GM18907 (cell line): ENCODE measurements at regions not wholly inside any gene's neighbourhood (a gene's known extent, or its start where the extent isn't known, plus 50 kb on each side); places are given as distances from the start of the nearest gene placed in this dataset.
"Not testable (repeated sequence)": the region's sequence is repeated elsewhere in the genome, so short reads cannot be mapped to it uniquely, and the experiment has no call there.

Experiments used
- ATAC-seq: cut with Tn5 transposase; IDR thresholded peaks from one replicate; pipeline ENCODE4 v1.9.1; 2021; ENCODE audit warnings: mild to moderate bottlenecking, moderate library complexity; ENCODE audit not compliant: unreplicated experiment

GRCh38 chr1:60866226-60866900 lies 216.0 kb upstream of the NFIA start:
- no peak for ATAC-seq

- no peak for ATAC-seq
Measured at GRCh38 chr1:60865166-60865565, 217.2 kb upstream of the NFIA start.

GRCh38 chr1:60864722-60865121 lies 217.6 kb upstream of the NFIA start:
- ATAC-seq: no peak

DNA sequence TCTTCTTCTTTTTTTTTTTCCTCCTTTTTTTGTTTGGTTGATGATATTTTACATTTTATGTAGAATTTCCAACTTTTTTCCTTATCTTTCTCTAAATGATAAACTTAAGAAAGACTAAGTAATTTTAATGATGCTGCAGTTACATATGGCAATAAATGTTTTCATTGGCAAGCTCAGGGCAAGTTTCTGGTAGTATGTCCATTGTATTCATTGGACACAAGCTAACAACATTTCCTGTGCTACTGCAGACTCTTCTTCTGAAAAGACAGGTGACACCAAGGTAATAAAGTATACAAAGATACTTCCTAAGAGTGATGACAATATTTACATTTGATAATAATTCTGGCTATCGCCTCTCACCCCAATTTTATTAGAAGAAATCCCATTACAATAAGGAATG lies 219.2 kb upstream of the NFIA start:
- ATAC-seq: no peak

DNA sequence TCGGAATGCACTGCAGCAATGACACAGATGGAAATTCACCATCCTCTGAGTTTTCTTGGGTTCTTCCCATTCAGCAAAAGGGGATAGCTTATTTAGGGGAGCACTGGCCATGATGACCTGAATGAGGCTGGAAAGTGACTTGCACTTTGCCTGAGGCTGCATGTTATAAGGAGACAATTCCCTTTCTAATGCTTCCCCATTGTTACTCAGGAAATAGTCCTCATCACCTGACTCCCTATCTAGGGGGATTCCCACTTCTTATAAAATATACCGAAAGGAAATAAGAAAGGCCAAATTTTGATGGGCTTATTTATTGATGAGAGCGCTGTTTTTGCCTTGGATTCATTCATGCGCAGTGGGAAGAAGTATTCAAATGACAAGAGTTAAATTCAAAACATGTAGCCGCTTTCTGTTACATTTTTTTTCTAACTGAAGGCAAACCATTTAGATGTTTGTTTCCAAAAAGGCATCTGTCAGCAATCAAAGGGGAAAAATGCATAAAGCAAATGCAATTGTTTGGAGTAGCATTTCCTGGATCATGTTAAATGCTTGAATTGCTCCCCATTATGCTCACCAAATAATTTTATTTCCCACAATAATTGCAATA lies 220.3 kb upstream of the NFIA start:
- no peak for ATAC-seq

DNA sequence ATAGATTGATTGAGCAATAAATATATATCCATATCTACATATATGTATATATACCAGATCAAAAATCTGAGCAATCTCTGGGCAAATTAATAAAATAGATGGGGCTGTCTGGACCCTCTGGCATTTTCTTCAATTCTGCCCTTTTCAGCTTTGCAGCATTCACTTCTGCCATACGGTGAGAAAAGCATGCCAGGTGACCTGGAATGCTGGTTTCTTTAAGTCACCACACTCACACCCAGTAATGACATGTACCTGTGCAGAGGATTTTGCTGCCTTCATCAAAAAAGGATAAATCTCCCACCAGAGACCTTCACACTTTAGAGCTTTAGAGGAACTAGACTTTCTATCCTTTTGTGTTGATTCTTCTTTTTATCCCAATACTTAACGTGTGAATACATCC lies 223.2 kb upstream of the NFIA start:
- no peak for ATAC-seq

- no peak for ATAC-seq
Measured at GRCh38 chr1:60857851-60858250, 224.5 kb upstream of the NFIA start.

DNA sequence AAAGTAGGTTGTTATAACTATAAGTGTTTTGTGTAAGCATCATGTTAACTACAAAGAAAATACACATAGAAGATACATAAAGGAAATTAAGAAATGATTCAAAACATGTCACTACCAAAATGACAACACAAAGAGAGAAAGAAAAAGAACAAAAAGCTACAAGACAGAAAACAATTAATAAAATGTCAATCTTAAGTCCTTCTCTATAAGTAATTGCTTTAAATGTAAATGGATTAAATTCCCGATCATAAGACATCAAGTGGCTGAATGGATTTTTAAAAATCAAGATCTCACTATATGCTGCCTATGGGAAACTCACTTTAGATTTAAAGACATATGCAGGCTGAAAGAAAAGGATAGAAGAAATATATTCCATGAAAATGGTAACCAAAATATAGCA lies 232.3 kb upstream of the NFIA start:
- no peak for ATAC-seq

GRCh38 chr1:60849401-60849800 lies 233.0 kb upstream of the NFIA start:
- no peak for ATAC-seq

DNA sequence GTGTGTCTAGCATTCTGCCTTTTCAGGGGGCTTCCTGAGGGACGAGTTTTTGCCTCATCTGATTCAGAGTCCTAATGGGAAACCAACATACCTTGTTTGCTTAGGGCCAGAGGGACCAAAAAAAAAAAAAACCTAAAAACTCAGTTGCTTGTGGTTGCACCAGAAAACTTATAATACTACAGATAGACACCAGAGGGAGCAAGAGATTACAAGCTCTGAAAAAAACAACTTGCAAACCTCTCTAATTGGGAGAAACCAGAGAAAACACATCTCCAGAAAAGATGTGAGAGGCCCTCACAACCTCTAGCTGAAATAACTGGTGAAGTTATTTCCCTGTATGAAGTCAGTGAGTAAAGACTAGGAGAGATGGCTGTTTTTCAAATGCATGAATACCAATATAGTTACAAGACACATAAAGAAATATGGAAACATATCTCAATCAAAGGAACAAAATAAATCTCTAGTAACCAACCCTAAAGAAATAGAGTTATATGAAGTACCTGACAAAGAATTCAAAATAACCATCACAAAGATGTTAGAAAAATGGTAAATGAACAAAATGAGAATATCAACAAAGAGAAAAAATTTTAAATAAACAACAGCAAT lies 233.7 kb upstream of the NFIA start:
- ATAC-seq: no peak

- ATAC-seq: no peak
Measured at GRCh38 chr1:60847855-60848582, 234.3 kb upstream of the NFIA start.

GRCh38 chr1:60847391-60847790 lies 235.0 kb upstream of the NFIA start:
- ATAC-seq: no peak

DNA sequence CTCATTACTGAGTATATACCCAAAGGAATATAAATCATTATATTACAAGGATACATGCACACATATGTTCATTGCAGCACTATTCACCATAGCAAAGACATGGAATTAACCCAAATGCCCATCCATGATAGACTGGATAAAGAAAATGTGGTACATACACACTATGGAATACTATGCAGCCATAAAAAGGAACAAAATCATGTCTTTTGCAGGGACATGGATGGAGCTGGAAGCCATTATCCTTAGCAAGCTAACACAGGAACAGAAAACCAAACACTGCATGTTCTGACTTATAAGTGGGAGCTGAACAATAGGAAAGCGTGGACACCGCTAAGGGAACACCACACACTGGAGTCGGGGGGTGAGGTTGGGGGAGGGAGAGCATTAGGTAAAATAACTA lies 236.7 kb upstream of the NFIA start:
- ATAC-seq: not testable (repeated sequence)

DNA sequence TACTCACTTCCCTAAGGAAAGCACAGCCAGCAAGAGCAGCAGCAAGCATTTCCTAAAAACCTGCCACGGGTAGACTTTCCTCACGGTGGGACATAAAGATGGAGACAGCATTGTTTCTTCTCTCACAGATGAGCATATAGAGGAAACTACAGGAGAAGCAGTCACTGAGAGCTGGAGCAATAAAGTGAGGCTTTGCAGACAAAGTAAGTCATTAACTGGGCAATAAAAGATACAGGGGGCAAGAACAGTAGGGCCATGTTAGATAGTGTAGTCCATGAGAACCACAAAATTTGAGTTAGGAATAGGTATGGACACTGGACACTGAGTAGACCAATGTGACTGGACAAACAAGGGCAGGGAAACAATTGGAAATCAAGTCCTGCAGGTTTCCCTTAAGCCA lies 240.1 kb upstream of the NFIA start:
- ATAC-seq: no peak

GRCh38 chr1:60841116-60842046 lies 241.0 kb upstream of the NFIA start:
- no peak for ATAC-seq

GRCh38 chr1:60840476-60840875 lies 241.9 kb upstream of the NFIA start:
- not testable (repeated sequence) for ATAC-seq

DNA sequence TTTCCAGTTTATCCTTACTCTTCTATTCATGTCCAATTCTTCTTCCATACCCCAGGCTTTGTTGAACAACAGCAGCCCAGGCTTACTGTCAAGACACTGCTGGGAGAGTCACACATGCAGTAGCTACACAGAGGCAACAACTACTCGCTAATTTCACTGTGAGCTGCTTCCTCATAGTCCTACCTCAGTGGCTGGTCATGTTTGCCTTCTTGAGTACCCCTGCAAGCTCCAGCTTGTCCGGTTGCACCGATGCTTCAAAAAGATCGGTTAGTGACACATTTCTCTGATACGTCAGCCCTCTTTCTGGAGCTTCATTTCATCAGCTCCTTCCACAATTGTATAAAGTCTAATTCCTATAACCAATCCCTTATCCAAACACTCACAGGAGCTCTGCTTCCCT lies 246.7 kb upstream of the NFIA start:
- no peak for ATAC-seq

- no peak for ATAC-seq
Measured at GRCh38 chr1:60833173-60833572, 249.2 kb upstream of the NFIA start.

DNA sequence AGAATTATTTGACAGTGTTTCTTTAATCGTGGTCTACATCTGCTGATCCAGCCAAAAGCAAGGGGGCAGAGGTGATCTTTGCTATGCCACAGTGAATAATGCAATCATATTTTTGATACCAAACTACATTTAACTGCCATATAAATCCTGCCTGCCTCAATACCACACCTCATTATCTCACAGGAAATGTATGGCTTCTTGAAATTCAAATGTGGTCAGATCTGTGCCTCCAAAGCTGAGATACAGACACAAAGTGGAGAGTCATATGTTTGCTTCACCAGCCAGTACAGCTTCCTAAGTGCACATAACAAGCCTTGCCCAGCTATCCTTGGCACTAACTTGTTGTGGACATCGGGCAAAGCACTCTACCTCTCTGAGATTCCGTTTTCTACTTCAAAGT lies 250.0 kb upstream of the NFIA start:
- ATAC-seq: no peak

DNA sequence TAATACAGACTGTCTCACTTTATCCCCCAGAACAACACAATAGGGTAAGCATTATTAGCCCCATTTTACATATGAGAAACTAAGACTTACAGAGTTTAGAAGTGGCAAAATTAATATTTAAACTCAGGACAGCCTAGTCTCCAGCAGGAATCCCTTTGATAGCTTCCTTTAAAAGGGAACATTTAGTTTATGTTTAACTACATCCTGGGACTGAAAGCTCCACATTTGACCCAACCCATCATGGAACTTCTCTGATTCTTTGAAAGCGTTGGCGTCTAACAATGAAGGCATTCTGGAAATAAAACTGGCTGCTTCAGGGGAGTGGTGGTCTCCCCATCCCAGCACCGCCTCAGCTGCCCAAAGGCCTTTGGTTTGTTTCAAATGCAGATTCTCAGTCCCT lies 250.6 kb upstream of the NFIA start:
- no peak for ATAC-seq

GRCh38 chr1:60828944-60829343 lies 253.4 kb upstream of the NFIA start:
- ATAC-seq: no peak
